NCI-H82 treated with DMSO at 0.1 percent for 48 hours (cell line): ENCODE measurements at regions not wholly inside any gene's neighbourhood (a gene's known extent, or its start where the extent isn't known, plus 50 kb on each side); places are given as distances from the start of the nearest gene placed in this dataset.
A peak's percentile ranks its signal among the peaks of the same experiment; 100 is the strongest.

Experiments used
- DNase-seq: peaks from one replicate; lab custom pipeline; 2025; ENCODE audit not compliant: unreplicated experiment; lab: John Stamatoyannopoulos, UW

DNA sequence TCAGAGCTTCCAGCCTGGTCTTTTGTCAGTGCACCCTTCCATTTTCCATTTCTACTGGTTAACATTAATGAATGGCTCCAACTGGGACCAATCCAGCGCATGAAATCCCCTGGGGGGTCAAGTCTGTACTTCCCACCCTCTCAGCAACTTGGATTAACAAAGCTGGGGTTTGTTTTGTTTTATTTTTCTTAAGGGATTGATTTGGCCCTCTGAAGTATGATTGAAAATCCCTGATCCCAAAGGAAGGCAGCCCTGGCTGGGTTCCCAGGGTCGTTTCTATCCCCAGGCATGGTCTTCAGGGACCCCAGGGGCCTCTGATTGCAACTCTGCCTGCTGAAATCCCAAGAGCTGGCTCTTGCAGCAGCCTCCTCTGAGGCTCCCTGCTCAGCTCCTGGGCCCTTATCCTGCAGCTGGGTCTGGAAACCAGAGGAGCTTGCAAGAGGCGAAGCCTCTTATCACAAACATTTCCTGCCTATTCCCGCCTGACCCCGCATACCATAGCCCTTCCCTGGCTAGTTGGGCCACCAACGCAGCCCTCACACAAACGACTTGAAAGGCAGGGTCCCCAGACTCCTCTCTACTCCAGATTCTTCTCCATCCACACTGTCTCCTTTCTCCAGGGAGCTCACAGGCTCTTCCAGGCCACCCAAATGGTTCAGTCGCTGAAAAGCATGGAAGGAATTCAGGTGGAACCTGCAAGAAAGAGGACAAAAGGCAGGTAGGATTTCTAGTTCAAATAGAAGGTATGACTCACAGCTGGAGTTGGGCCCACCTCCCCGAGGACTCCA, 109.7 kb upstream of the PKDCC start:
- DNase-seq: no peak

DNA sequence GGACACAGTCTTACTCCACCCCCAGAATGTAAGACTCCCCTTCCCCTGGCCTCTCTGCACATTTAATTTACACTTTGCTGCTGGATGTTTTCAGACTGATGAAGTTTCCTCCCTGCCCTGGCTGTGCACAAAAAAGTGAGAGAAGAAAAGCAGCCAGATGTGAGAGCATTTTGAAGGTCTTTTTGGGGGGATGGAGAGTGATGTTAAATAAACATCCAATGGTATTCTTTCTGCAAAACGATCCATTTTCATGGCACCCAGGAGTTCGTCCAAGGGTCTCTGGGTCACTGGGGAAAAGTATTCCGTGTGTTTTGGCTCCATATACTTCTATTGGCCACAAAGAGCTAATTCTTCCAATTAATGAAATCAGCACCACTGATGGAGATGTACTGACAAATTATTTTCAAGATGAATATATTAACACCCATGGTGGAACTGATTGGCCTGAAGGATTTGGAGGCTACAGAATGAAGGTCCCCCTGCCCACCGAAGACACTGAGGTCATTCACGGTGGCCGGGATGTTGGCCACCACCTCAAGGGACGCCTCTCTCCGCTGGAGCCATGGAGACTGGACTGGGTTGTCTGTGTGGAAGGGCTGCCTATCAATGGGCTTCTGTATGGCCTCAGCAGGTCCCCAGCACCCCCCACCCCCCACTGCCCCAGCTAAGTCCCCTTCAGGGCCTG, 107.6 kb upstream of the PKDCC start:
- DNase-seq: no peak

DNA sequence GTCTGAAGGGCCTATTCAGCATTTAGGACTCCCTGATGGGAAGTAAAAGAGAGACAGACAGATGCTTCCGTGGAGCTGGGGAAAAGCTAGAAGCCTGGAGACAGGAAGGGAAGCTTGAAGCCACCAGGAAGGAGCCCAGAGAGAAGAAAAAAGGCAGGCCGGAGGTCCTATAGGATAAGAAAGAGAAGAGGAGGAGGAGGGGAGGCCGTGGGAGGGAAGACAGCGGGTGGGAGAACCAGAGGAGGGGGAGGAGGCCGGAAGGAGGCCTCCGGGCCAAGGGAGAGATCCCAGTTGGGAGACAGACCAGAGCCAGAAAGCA, 107.1 kb upstream of the PKDCC start:
- no peak for DNase-seq

DNA sequence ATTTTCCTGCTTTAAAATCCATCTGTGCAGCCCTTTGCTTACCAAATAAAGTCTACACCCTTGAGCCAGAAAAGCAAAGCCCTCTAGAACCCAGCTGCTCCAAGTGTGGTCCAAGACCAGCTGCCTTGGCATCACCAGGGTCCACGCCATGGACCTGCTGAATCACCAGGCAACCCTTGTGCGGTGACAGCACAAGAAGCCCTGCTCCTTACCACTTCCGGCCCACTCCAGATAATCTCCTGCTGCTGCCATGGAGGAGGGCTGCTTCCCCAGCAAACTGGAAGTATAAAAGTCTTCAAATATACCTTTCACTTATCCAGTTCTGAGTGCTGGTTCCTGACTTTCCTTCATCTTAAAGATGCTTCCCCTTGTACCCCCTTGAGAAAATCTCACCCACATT, 106.0 kb upstream of the PKDCC start:
- DNase-seq: no peak

DNA sequence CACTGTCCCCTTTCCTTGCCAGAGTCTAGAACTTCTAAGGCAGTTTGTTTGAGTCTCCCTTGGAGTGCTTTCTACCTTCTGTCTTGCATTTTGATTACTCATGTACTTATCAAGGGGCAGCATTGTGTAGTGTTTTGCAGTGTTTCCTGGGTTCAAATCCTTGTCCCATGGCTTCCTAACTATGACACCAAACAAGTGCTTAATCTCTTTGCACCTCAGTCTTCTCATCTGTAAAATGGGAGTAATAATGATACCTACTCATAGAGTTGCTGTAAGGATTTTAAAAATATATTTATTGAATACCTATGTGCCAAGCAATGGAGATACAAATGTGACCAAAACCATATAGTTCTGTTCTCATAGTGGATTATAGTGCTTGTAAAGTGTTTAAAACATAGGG, 105.5 kb upstream of the PKDCC start:
- no peak for DNase-seq

DNA sequence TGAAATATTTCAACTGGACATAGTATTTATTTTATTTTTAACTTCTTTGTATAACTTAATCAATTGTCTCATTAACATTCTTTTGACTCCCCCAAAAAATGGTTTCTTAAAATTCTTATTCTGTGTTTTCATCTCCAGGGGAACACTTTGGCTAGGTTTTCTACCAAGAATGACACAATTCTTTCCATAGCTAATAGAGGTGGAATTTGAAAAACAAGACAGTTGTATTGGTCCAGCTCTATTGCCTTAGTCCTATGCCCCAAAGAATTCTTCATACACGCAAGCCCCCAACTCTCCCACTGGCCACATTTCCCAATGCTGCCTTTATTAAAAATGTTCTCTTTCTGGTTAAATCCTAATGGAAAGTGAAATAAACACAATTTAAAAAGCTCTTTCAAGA, 104.7 kb upstream of the PKDCC start:
- DNase-seq: no peak

DNA sequence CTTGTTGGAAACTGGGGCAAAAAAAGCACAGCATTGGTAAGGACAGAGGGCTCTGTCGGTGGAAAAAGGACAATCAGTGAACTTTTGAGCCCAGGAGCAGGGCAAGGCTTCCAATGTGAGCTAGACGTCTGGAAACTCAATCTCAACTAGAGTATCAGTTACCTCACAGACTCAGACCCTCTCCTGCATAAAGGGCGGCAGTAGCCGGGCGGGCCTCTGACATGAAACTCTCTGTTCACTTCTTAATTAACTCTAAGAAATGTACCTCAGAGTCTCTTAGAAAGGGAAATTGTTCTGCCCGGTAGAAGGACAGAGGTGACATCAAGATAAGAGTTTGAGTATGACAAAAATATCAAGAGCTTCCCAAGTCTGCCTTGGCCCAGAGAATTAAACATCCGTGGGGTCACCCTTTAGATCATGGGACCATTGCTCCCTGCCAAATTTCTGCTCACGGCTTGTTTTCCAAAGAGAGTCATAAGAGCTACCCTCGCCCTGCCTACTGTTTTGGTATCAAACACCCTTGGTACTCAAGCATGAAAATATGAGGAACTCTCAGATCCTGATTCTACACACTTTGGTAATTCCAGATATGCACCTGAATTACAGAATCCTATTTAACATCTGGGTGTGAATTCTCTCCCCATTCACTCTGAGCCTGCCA, 103.5 kb upstream of the PKDCC start:
- DNase-seq: no peak

DNA sequence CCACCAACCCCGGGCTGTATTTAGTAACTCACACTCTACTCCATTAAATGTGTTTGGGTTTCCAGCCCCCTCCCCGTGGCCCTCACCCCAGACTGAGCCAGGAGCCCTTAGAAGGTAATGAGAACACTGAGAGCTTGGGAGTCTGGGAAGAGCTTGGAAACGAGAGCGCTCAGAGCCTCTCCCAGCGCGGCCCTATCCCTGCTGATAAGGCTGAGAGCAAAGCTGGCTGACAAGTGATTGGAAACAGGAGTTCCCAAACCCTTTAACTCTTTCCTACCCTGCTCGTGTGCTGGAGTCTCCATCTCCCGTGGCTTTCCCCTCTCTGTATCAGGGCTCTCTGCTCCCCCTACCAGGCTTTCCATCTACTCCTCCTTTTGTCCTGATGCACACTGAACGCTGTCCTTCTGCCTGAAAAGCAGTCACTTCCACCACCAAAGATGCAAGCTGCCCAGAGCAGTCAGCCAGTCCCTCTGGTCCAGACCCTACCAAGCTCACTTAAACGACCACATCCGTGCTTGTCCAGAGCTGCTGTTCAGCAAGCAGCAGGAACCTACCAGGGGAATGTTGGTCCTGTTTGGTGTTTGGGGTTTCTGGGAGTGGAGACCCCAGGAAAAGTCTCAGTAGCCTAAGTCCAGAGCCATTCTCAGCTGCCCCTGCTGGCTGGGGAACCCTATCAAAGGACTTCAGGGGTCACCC, 100.0 kb upstream of the PKDCC start:
- DNase-seq: no peak

DNA sequence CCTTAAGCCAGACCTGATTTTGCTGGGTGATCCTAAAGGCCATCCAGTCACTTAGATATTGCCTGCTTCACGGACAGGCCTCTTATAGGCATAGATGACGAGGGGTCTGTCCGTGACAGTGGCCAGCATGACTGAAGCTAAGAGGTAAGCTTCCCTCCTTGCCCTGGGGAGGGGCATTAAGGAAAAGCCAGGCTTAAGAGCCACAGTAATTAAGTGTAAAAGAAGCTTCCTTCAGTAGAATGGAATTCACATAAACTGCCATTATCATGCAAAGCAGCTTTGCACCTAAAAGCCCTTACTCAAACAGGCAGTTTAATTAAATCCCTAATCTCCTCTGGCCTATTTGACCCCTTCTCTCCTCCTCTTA, 99.4 kb upstream of the PKDCC start:
- DNase-seq: peak; percentile 85

DNA sequence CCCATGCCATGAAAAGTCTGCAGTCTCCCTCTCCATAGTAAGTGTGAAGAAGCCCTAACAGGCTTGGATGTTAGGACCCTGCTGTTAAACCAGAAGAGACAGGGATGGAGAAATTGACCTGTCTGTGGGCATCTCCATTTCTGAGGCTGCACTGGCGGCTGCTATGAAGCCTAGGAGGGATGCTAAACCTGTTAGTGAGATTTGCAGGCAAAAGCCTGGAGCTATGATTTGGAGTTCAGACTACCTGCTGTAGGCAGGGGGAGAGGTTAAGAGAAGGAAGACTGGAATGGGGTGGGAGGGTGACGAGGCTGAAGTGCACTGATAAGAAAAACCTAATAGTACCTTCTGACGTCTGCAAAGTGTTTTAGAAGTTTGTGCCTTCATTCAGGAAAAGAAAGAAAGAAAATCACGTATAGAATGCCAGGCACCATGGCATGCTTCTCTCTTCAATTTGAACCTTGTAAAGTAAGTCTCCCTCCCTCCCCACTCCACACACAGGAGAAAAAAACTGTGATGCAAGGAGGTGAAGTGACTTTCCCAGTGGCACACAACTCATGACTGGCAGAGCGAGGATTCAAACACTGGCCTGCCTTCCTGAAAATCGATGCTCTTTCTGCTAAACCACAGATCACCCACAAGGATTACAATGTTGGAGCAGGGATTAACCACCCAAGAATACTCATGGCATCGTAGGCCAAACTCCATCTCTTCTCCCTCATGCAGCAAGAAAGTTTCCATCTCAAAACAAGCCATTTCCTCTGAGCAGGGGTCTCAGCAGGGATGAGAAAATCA, 98.5 kb upstream of the PKDCC start:
- no peak for DNase-seq

DNA sequence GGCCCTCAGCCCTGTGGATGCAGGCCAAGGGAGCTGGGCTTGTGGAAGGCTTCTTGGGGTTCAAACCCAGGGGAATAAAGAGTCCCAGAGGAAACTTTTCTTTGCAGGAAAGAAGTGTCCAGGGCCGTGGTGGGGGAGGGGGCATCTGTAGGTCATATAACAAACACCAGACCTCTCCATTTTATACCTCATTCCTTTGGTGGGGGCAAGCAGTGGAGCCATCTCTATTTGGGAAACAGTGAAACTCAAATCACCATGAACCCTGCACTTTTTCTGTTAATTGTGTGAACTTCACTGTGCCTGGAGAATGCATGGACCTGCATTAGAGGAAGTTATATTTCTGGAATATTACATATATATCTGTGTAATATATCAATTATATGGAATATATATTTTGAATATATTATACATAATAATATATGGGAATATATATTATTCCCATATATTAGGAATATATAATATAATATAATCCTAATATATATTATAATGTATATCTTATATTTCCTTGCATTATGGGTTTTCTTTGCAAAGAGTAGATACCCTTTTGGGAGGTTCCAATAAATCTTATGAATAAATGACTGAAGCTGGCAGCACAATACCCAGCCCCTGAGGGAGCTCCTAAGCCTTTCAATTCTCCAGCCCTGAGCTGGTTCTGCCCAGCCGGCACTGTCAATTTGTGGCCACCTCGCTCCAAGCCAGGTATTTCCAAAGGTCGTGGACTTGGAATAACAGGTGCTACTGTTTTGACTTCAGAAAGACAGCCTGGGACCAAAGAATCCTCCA, 97.7 kb upstream of the PKDCC start:
- DNase-seq: no peak

DNA sequence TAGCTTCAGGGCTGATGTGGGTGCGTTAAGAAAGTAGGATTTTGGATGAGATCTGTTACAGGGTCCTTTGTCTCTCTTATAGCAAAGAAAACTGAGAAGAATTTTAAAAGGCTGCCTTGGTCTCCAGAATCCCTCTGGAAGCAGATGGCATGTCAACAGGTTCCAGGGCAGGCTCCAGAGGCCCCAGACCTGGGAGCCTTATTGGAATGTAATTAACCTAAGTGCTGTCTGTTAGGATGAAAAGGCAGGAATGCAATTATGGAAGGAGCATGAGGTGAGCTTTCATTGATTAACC, 97.2 kb upstream of the PKDCC start:
- DNase-seq: peak; percentile 64

DNA sequence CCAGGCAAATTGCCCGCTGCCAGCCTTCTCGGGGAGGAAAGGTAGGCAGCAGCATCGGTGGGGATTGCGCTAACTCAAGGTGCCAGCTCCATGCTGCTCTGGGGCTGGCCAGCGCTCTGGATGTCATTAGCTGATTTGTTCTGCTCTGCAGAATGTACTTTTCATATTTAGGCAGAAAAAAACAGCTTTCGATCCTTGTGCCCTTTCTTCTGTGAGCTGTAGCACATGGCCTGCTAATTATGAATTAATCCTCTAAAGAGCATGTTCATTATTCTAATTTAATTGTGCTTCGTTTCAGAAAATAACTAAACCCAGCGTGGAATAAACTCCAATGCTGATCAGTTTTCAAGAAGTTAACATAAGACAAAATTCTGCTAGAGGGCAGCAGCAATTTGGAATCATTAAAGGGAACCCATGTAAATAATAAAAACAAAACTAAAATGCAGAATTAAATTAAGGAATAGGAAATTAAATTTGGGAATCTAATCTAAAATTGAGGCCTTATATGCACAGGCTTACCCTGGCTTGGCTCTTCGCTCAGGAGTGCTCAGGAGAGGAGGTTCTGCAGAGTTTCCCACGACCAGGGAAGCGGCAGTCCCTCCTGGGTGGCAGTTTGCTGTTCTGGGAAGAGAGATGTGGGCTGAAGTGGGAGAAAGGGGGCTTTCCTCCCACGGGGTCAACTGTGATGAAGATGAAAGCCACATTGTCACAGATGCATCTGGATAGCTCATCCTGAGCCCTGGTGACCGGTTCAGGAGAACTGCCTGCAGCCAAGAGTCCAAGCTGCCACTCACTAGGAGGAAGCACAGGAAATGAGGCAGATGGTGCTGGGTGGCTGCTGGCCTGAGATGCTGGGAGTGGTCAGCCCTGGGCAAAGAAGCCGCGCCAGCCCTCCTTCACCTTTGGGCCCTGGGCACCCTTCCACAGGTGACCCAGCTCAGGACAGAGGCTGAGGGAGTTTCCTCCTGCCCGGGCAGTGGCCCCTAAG, 93.2 kb upstream of the PKDCC start:
- DNase-seq: no peak

DNA sequence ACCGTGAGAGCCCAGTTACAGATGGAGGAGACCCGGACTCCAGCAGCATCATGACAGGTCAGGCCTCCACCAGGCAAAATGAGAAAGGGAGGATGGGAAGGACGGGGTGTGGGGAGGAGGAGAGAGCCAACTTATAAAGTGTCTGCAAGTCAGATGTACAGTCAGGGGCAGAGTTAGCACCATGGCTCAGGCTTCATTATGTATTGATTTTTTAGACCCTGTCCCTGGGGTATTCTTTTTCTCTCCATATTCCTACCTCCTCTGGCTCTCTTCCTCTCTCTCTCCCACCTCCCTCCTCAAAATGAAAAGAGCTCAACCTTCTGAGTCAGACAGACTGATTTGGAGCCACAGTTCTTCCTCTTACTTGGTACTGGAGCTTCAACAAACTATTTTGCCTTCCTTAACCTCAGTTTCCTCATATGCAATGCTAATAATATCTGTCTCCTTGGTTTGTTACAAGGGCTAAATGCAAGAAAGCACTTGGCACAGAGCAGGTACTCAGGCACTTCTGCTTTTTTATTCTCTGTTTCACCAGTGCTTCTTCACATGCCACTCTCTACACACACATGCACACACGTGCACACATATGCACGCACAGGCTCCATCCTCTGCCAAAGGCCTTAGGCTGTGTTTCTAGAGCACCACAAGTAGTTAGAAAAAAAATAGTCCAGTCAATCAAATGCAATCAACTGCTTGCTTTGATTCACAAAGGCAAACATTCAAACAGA, 92.3 kb upstream of the PKDCC start:
- no peak for DNase-seq

DNA sequence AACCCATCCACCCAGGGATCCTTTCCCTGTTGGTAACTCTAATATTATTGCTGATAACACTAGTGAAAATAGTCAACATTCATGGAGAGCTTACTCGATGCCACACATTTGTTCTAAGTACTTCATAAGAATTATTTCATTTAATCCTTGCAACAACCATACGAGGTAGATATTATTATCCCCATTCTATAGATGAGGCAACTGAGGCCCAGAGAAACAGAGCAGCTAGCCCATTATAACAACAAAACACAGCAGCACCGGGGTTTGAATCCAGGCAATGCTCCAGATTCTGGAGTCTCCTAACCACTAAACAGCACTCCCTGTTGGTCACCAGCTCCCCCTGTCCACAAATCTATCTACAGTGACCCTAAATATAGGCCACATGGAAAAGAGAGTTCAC, 90.4 kb upstream of the PKDCC start:
- DNase-seq: no peak

DNA sequence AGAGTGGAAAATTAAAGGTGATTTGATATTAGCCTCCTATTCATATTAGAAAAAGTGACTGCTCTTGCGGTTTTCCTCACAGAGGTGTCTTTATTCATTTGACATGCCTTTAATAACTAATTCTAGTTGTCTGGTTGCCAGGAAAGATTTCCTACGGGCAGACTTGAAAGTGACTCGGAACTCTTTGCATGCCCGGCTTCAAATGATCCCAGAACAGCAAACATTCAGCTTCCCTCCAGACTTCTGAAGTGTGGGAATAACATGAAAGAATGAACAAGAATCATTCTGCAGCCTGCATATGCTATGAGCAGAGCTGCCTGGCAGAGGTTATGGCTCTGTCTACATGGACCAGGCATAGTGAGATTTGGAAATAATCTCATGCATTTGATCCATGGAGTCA, 89.6 kb upstream of the PKDCC start:
- DNase-seq: no peak

DNA sequence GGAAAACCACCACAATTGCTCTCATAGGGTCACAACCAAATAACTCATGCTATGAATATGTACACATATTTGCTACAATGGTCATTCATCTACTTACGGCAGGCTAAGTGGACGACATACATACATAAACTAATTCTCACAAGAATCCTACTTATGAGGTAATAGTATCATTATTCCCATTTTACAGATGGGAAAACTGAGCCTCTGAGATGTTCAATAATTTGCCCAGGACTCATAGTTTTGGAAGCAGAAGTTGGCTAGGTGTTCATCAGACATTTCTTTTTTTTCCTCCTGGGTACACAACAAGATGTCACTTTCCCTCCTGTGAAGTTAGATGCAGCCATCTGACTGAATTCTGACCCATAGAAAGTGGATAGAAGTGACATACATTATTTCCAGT, 89.0 kb upstream of the PKDCC start:
- DNase-seq: no peak

DNA sequence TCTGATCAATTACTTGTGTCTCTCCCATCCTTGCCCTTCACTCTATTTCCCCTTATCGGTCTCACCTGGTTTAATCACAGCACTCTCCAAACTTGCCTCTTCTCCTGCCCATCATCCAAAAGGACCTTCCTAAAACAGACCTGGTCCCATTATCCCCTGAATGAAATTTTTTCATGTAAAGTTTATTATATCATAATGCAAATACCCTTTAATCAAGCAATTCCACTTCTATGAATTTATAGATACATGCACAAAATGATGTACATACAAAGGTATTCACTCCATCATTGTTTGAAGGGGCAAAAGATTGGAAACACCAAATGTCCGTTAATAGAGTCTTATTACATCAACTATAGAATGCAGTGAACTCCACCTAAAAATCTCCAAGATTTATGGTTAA, 88.1 kb upstream of the PKDCC start:
- no peak for DNase-seq
